Neural progenitor cell (in vitro differentiated cells): ENCODE measurements at regions not wholly inside any gene's neighbourhood (a gene's known extent, or its start where the extent isn't known, plus 50 kb on each side); places are given as distances from the start of the nearest gene placed in this dataset.

Experiments used
- CTCF ChIP-seq: fragments of 200-600 bp; sonication (generic); IDR thresholded peaks from 2 replicates; pipeline ENCODE4 v1.5.1; 2017; ENCODE audit warnings: antibody characterized with exemption, mild to moderate bottlenecking
- EZH2phosphoT487 ChIP-seq: fragments of 200-600 bp; sonication (generic); IDR thresholded peaks from 2 replicates; pipeline ENCODE4 v1.6.1; 2017; ENCODE audit warnings: antibody characterized with exemption

DNA sequence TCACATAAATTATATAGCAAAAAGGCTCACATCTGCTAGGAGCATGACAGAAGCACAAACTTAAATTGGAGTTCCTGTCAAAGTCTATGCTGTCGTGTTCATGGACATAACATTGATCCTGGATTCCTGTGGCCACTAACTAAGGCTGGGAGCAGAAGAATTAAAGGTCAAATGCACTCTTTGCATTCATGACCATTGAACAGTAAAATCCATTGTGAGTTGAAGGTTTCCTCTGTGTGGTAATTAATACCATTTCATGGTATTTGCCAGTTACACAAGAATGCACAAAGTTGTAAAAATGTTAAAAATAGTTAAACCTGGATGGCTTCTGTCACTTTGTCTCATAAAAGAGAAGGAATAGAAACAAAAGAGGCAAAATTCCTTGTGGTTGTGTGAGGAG, 242.6 kb downstream of the NPR3 start:
- TF ChIP-seq CTCF (no peak), EZH2phosphoT487 (no peak)
